Right lobe of liver (tissue), 6 donors: ENCODE measurements at regions not wholly inside any gene's neighbourhood (a gene's known extent, or its start where the extent isn't known, plus 50 kb on each side); places are given as distances from the start of the nearest gene placed in this dataset.

ENCODE experiments used
- ATAC-seq, 4 donors: fragments of 200-7000 bp; cut with Tn5 transposase; one replicate each; pipeline ENCODE4 v1.9.1; 2020; ENCODE audit warnings: mild to moderate bottlenecking in 4 of 4, moderate library complexity in 4 of 4
- DNase-seq, 3 donors: peaks; one replicate each; pipeline ENCODE4 v3.0.0-alpha.2; 2020
- H3K27ac ChIP-seq, 3 donors: fragments of 200-600 bp; one replicate each; pipeline ENCODE4 v1.8.0; 2022
- H3K27me3 ChIP-seq, 2 donors: fragments of 200-600 bp; one replicate each; pipeline ENCODE4 v1.8.0; 2022
- H3K36me3 ChIP-seq, 4 donors: fragments of 200-600 bp; sonication (generic) in 1 of 4; one replicate each; pipeline versions ENCODE4 v1.5.1 to v1.8.0; 2017 to 2022; ENCODE audit warnings: control low read depth in 1 of 4
- H3K4me1 ChIP-seq, 4 donors: fragments of 200-600 bp; sonication (generic) in 1 of 4; one replicate each; pipeline versions ENCODE4 v1.5.1 to v1.8.0; 2017 to 2022; ENCODE audit warnings: control low read depth in 1 of 4
- H3K4me3 ChIP-seq, 3 donors: fragments of 200-600 bp; one replicate each; pipeline ENCODE4 v1.8.0; 2022
- H3K9me3 ChIP-seq, 4 donors: fragments of 200-600 bp; sonication (generic) in 1 of 4; one replicate each; pipeline versions ENCODE4 v1.5.1 to v1.8.0; 2017 to 2022; ENCODE audit warnings: control low read depth in 1 of 4
- POLR2A ChIP-seq: fragments of 450-650 bp; IDR thresholded peaks from one replicate; pipeline ENCODE4 v1.6.1; 2017; ENCODE audit warnings: antibody characterized with exemption, mild to moderate bottlenecking
- WGBS: methylation state at CpG from one replicate; pipeline ENCODE4 v1.1.6; 2018; ENCODE audit warnings: low coverage, low lambda C conversion rate; ENCODE audit not compliant: insufficient coverage; ENCODE audit errors: missing lambda C conversion rate; 5-methylcytosine and 5-hydroxymethylcytosine counted together
- intact Hi-C, 2 donors: fragments of 100-400 bp; cut with DNase I; formaldehyde crosslinking; loops; one replicate each; pipeline versions ENCODE4 v1.11.2 to v1.14.1; 2022
- TF ChIP-seq, protein P1 (sequence below), 4 donors: fragments of 200-600 bp in 3 of 4; fragments of 450-650 bp in 1 of 4; IDR thresholded peaks; one replicate each; pipeline versions ENCODE4 v1.5.1 to v1.8.0; 2016 to 2022; ENCODE audit warnings: antibody characterized with exemption in 4 of 4, mild to moderate bottlenecking in 2 of 4
- donor health status: DM: no; HTN: yes; CAD: no.
- donor health status: DM: no; HTN: no; CAD: no.
- donor health status: DM: no; HTN: no; CAD: no.
- donor health status: DM: no; HTN: yes; CAD: no.
- donor health status: DM: no; HTN: yes; CAD: no.

DNA sequence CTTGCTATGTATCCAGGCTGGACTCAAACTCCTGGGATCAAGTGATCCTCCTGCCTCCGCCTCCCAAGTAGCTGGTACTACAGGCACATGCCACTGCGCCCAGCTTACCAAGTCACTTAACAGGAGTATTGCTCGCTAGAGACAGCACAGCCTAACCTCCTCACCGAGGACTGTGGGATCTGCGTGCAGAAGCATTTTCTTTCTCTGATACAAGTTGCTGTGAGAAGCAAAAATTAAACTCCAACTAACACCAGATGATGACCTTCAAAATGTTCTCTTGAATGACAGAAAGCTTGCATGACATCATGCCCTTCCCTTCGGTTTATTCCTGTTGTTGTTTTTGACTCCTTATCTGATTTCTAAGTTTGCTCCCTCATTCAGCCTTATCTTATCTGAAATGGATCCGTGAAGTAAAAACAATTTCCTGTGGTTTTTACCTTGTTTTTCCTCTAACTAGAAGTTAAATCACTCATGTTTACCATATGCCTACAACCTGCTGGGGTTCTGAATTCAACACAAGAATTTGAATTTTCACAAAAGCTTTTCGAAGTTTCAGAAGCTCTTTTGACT lies 94.4 kb upstream of the KIF5B start:
- ATAC-seq (no peak), DNase-seq (no peak)
- H3K27ac ChIP-seq: no peak overlapping the region
- H3K4me3 ChIP-seq: no peak overlapping the region
- intact Hi-C loops: no loop called here
- H3K4me1 ChIP-seq: no peaks in the 10 kb centered on the region
- TF ChIP-seq, protein P1, sequence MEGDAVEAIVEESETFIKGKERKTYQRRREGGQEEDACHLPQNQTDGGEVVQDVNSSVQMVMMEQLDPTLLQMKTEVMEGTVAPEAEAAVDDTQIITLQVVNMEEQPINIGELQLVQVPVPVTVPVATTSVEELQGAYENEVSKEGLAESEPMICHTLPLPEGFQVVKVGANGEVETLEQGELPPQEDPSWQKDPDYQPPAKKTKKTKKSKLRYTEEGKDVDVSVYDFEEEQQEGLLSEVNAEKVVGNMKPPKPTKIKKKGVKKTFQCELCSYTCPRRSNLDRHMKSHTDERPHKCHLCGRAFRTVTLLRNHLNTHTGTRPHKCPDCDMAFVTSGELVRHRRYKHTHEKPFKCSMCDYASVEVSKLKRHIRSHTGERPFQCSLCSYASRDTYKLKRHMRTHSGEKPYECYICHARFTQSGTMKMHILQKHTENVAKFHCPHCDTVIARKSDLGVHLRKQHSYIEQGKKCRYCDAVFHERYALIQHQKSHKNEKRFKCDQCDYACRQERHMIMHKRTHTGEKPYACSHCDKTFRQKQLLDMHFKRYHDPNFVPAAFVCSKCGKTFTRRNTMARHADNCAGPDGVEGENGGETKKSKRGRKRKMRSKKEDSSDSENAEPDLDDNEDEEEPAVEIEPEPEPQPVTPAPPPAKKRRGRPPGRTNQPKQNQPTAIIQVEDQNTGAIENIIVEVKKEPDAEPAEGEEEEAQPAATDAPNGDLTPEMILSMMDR (IDR thresholded peaks at IDR 0.05): no peak
- WGBS: 13% methylated on average over 4 of the region's 8 CpGs
- H3K27me3 ChIP-seq: no peaks in the 10 kb centered on the region
- no peaks in the 10 kb centered on the region for H3K36me3 ChIP-seq
- no peaks in the 10 kb centered on the region for H3K9me3 ChIP-seq

DNA sequence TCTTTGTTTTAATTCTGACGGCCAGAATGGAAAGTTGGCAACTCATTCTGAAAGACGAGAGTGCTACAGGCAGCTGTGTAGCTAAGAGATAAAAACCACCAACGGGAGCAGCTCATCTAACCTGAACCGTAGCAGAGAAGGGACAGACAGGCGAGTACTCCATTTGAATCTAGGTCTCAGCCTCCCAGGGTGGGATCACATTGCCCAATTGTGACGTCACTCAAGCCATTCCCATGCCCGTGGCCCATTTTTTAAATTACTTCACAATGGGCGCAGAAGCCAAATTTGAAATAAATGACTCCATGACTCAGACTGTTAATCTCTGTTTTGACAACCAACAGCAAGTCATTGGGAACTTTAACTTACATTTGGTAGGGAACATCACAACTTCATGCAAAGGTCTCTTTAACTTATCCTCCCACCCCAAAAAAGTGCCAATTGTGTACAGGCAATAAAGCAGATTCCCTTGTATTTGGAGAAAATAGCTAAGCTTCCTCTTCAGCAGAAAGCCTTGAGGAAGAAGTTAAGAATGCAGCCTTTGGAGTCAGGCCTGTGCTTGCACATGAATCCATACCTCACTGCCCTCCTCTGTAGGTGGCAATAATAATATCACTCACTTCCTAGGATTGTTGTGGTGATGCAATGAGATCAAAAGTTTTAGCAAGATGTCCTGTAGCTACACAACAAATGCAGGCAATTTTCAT lies 93.2 kb upstream of the KIF5B start:
- DNase-seq: no peak
- no peak for TF ChIP-seq POLR2A
- TF ChIP-seq, protein P1 (IDR thresholded peaks at IDR 0.05): no peak
- ATAC-seq: no peak
- Histone ChIP-seq H3K4me1 (no peaks in the 10 kb centered on the region), H3K9me3 (no peaks in the 10 kb centered on the region), H3K36me3 (no peaks in the 10 kb centered on the region), H3K27ac (no peak overlapping the region), H3K27me3 (no peaks in the 10 kb centered on the region), H3K4me3 (no peak overlapping the region)
- WGBS: 48% methylated on average over 5 of the region's 8 CpGs
- intact Hi-C loops: no loop called here

DNA sequence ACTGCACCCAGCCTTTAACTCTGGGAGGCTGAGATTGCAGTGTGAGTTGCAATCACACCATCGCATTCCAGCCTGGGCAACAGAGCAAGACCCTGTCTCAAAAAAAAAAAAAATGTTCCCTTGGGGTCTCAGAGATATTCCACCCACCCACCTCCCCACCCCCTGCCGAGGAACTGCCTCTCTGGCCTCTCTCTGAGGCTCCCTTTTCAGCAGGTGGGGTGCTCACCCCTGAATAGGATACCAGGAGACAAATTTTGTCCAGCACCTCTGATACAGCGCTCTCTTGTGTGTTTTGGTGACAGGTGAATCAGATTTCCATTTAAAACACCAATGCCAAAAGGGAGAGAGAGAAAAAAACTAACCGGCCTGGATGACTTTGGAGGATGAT lies 92.6 kb upstream of the KIF5B start:
- Histone ChIP-seq H3K4me1 (no peaks in the 10 kb centered on the region), H3K9me3 (no peaks in the 10 kb centered on the region), H3K36me3 (no peaks in the 10 kb centered on the region), H3K27me3 (no peaks in the 10 kb centered on the region), H3K27ac (no peak overlapping the region), H3K4me3 (no peak overlapping the region)
- ATAC-seq (no peak), DNase-seq (no peak)
- TF ChIP-seq, protein P1 (IDR thresholded peaks at IDR 0.05): no peak
- TF ChIP-seq POLR2A: no peak
- 76% methylated on average over 4 of the region's 4 CpGs for WGBS
- intact Hi-C loops: no loop called here

DNA sequence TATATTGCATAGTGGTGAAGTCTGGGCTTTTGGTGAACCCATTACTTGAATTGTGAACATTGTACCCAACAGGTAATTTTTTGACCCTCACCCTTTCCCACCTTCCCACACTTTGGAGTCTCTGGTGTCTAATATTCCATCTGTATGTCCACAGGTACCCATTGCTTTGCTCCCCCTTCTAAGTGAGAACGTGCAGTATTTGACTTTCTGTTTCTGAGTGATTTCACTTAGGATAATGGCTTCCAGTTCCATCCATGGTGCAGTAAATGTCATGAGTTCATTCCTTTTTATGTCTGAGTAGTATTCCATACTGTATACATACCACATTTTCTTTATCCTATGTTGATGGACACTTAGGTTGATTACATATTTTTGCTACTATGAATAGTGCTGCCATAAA lies 91.5 kb upstream of the KIF5B start:
- H3K27ac ChIP-seq: no peak overlapping the region
- H3K4me1 ChIP-seq: no peaks in the 10 kb centered on the region
- intact Hi-C loops: no loop called here
- DNase-seq: no peak
- TF ChIP-seq, protein P1 (IDR thresholded peaks at IDR 0.05): no peak
- no peak for TF ChIP-seq POLR2A
- no peaks in the 10 kb centered on the region for H3K9me3 ChIP-seq
- no peaks in the 10 kb centered on the region for H3K27me3 ChIP-seq
- no peak for ATAC-seq
- no peaks in the 10 kb centered on the region for H3K36me3 ChIP-seq
- no peak overlapping the region for H3K4me3 ChIP-seq
- WGBS: 86% methylated on average over 1 of the region's 1 CpG
